ENCODE measurements at regions not wholly inside any gene's neighbourhood (a gene's known extent, or its start where the extent isn't known, plus 50 kb on each side); places are given as distances from the start of the nearest gene placed in this dataset.

DNA sequence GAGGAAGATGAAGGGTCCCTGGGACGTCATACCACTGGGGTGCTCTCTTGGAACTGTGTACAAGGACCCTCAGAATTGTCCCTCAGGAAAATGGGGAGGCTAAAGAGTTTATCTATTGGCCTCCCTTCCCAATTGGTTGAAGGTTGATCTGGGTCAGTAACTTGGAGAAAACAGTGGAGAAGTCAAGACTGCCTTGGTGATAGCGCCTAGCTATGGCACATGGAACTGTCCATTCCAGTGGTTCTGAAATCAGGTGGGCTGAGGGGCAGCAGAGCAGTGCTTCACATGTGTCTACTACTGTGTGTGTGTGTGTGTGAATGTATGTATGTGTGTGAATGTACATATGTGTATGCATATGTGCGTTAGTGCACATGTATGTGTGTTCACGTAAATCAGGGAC, 316.1 kb downstream of the AACS start:
- TF ChIP-seq, protein P1, sequence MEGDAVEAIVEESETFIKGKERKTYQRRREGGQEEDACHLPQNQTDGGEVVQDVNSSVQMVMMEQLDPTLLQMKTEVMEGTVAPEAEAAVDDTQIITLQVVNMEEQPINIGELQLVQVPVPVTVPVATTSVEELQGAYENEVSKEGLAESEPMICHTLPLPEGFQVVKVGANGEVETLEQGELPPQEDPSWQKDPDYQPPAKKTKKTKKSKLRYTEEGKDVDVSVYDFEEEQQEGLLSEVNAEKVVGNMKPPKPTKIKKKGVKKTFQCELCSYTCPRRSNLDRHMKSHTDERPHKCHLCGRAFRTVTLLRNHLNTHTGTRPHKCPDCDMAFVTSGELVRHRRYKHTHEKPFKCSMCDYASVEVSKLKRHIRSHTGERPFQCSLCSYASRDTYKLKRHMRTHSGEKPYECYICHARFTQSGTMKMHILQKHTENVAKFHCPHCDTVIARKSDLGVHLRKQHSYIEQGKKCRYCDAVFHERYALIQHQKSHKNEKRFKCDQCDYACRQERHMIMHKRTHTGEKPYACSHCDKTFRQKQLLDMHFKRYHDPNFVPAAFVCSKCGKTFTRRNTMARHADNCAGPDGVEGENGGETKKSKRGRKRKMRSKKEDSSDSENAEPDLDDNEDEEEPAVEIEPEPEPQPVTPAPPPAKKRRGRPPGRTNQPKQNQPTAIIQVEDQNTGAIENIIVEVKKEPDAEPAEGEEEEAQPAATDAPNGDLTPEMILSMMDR (conservative IDR thresholded peaks at IDR 0.05; ENCODE audit: low read length) = no peak
- no peak for TF ChIP-seq EZH2phosphoT487 (IDR thresholded peaks at IDR 0.05; ENCODE audit: borderline replicate concordance, low read depth, low read length)
